IPS-20b (cell line): ENCODE measurements at regions not wholly inside any gene's neighbourhood (a gene's known extent, or its start where the extent isn't known, plus 50 kb on each side); places are given as distances from the start of the nearest gene placed in this dataset.

Experiments used
- H3K27ac ChIP-seq: one replicate; pipeline ENCODE4 v1.5.1; 2013; ENCODE audit warnings: low read length
- H3K27me3 ChIP-seq: 2 replicates; pipeline ENCODE4 v1.6.1; 2013; ENCODE audit warnings: mild to moderate bottlenecking, low read length, inconsistent platforms; ENCODE audit not compliant: insufficient read depth
- H3K36me3 ChIP-seq: 2 replicates; pipeline ENCODE4 v1.6.1; 2013; ENCODE audit warnings: low read depth, mild to moderate bottlenecking, inconsistent platforms, low read length, moderate library complexity; ENCODE audit not compliant: insufficient read depth
- H3K4me1 ChIP-seq: 2 replicates; pipeline ENCODE4 v1.6.1; 2013; ENCODE audit warnings: mild to moderate bottlenecking, control low read depth, inconsistent platforms, low read length, moderate library complexity; ENCODE audit not compliant: insufficient read depth
- H3K4me3 ChIP-seq: 2 replicates; pipeline ENCODE4 v1.5.1; 2013; ENCODE audit warnings: mild to moderate bottlenecking, low read length, inconsistent platforms
- H3K9ac ChIP-seq: 2 replicates; pipeline ENCODE4 v1.6.1; 2013; ENCODE audit warnings: low read depth, mild to moderate bottlenecking, inconsistent platforms, low read length, moderate library complexity
- H3K9me3 ChIP-seq: 2 replicates; pipeline ENCODE4 v1.6.1; 2013; ENCODE audit warnings: mild to moderate bottlenecking, low read depth, low read length, inconsistent platforms; ENCODE audit not compliant: insufficient read depth

DNA sequence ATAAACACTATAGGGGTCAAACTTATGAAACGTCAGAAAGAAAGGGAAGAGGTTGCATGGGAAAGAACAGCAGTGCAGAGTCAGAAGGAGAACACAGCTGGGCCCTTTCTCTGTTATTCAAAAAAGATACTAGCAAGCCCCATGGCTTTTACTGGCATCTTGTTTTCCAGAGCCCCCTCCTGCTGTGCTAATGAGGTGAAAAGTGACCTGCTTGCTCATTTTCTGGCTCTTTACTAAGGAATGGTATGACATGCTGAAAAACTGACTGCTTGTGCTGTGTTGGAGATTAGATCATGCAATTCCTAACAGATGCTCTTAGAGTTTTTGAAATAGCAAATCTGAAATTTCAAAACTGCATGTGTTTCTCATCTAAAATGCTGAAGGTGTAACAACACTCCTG, 541.6 kb upstream of the ALCAM start:
- Histone ChIP-seq H3K9ac (peak overlapping the region; percentile 1; the same call in 1 of the 2 replicates), H3K4me1 (peaks cover 21% of the 10 kb centered on the region; the same call in 1 of the 2 replicates), H3K27me3 (no peaks in the 10 kb centered on the region), H3K9me3 (peaks cover 29% of the 10 kb centered on the region), H3K4me3 (peak overlapping the region; percentile 11; the same call in 1 of the 2 replicates), H3K27ac (peak overlapping the region; percentile 16), H3K36me3 (no peaks in the 10 kb centered on the region)

DNA sequence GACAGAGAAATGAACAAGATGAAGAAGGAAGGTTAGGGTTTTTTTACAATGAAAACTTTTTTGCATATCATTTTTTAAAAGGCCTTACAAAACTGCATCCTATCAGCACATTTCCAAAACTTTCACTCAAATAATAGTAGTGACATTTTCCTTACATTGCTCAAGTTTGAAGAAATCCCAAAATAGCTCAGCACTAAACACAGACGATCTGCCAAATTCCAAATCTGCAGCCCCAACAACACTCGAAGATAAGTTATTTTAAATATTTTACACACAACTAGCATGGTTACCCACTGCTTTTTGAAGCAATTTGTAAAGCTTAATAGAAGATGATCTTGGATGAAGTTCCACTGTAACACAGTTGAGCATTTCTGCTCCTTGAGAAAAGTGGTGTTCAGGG, 535.6 kb upstream of the ALCAM start:
- Histone ChIP-seq H3K36me3 (no peaks in the 10 kb centered on the region), H3K27me3 (no peaks in the 10 kb centered on the region), H3K27ac (no peak overlapping the region), H3K9ac (no peak overlapping the region), H3K4me1 (peaks cover 14% of the 10 kb centered on the region; the same call in 1 of the 2 replicates), H3K4me3 (no peak overlapping the region), H3K9me3 (no peaks in the 10 kb centered on the region)

DNA sequence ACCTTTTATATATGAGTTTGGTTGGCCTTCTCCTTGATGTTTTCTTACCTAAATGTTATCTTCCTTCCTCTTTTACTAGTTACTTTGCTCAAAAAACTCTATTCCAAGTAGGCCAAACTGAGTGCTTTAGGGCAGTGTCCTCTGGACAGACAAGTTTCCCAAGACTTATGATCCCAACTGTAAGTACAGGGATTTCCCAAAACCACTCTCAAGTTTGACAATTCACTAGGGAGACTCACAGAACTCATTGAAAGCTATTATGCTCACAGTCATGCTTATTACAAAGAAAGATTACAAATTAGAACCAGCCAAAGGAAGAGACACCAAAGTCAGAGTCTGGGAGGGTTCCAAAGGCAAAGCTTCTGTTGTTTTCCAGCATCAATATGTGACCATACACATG, 534.2 kb upstream of the ALCAM start:
- Histone ChIP-seq H3K4me3 (no peak overlapping the region), H3K9me3 (no peaks in the 10 kb centered on the region), H3K9ac (no peak overlapping the region), H3K27ac (no peak overlapping the region), H3K36me3 (no peaks in the 10 kb centered on the region), H3K4me1 (peaks cover 13% of the 10 kb centered on the region; the same call in 1 of the 2 replicates), H3K27me3 (no peaks in the 10 kb centered on the region)

DNA sequence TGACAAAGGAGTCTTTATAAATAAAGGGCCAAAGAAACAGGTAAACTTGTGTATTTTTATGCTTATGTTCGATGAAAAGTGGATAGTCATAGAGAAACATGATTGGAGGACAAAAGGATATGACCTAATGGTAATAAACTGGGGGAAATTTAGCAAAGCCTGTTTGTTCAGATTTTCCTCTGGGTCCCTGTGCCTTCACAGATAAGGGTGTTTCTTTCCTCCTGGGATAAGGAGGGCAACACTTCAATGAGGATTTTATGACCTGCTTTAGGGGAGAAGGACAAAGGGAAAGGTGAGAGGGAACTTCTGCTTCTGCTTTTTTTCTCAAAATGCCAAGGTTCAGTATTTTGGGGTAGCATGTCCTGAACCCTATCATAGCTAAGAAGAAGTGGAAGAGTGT, 531.3 kb upstream of the ALCAM start:
- H3K27me3 ChIP-seq = no peaks in the 10 kb centered on the region
- H3K27ac ChIP-seq = peak overlapping the region; percentile 61
- H3K4me1 ChIP-seq = peaks cover 13% of the 10 kb centered on the region; the same call in 1 of the 2 replicates
- peak overlapping the region; percentile 35; the same call in 1 of the 2 replicates for H3K9ac ChIP-seq
- H3K36me3 ChIP-seq = no peaks in the 10 kb centered on the region
- H3K4me3 ChIP-seq = peak overlapping the region; percentile 5; the same call in 1 of the 2 replicates
- H3K9me3 ChIP-seq = no peaks in the 10 kb centered on the region

DNA sequence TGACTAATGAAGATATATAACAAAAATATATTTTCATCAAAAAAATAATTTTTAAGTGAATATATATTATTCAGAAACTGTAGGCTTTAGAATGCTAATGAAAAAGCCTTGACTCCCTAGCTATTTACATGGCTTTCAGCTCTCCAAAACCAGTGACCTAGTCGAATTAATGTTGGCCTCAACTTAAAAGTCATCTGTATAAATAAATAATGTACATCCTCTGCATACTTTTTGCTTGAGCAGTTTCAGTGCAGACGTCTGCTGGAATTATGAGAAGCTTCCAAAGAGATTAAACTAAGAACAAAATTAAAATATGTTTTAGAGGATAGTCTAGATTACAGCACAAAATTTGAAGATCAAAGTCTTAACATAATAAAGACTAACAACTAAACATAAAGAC, 520.4 kb upstream of the ALCAM start:
- no peak overlapping the region for H3K27ac ChIP-seq
- no peak overlapping the region for H3K9ac ChIP-seq
- no peaks in the 10 kb centered on the region; the same call in 1 of the 2 replicates for H3K36me3 ChIP-seq
- 0 out of 2 replicates have a peak overlapping the region, but pooled peaks have one; percentile 5 for H3K4me3 ChIP-seq
- H3K4me1 ChIP-seq = peaks cover 19% of the 10 kb centered on the region; the same call in 1 of the 2 replicates
- H3K9me3 ChIP-seq = peaks cover 23% of the 10 kb centered on the region
- no peaks in the 10 kb centered on the region for H3K27me3 ChIP-seq

DNA sequence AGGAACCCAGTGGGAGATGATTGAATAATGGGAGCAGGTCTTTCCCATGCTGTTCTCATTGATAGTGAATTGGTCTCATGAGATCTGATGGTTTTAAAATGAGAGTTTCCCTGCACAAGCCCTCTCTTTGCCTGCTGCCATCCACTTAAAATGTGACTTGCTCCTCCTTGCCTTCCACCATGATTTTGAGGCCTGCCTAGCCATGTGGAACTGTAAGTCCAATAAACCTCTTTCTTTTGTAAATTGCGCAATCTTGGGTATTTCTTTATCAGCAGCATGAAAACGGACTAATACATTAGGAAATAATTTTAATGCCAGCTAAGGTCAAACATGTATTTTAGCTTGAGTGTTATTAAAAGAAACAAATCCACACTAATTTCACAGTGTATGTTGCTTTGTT, 517.6 kb upstream of the ALCAM start:
- Histone ChIP-seq H3K4me3 (no peak overlapping the region), H3K9me3 (peaks cover 26% of the 10 kb centered on the region), H3K27me3 (no peaks in the 10 kb centered on the region), H3K36me3 (no peaks in the 10 kb centered on the region; the same call in 1 of the 2 replicates), H3K9ac (no peak overlapping the region), H3K27ac (no peak overlapping the region), H3K4me1 (peaks cover 21% of the 10 kb centered on the region; the same call in 1 of the 2 replicates)

DNA sequence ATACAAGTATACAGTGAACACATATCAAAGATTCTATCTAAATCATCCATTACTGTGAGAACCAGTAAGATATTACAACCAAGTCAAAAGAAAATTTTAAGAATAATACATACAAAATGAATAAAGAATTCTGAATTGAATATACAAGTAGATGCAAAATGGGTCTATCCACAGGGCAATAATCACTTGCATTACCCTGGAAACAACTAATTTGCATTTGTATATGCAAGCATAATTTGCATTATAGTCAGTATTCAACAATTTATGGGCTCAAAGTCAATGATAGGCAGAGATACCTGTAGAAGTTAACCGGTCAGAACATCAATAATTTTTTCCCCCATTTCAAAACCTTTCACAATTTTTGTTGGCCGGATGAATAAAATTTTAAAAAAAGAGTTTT, 512.2 kb upstream of the ALCAM start:
- no peaks in the 10 kb centered on the region for H3K36me3 ChIP-seq
- H3K27me3 ChIP-seq = no peaks in the 10 kb centered on the region
- peaks cover 24% of the 10 kb centered on the region for H3K4me1 ChIP-seq
- H3K27ac ChIP-seq = no peak overlapping the region
- peaks cover 2% of the 10 kb centered on the region; the same call in 1 of the 2 replicates for H3K9me3 ChIP-seq
- no peak overlapping the region for H3K9ac ChIP-seq
- H3K4me3 ChIP-seq = no peak overlapping the region; the same call in 1 of the 2 replicates

DNA sequence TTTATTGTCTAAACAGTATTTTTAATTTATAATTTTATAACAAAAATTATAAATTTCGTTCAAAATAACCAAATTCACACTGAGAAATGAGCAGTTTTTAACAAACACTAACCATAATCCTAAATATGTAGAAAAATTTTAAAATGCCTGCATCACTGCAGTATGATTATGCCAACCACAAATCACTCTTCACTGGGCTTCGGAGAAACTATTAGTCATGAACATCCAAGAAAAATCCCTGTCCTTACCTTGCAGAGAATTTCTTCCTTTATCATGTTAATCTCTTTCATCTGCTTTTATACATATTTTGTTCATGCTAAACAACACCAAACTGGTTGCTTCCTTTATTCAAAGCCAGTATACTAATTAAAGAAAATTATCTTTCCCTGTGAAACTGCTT, 511.0 kb upstream of the ALCAM start:
- Histone ChIP-seq H3K4me3 (no peak overlapping the region), H3K27me3 (no peaks in the 10 kb centered on the region), H3K4me1 (peaks cover 24% of the 10 kb centered on the region), H3K9ac (no peak overlapping the region), H3K36me3 (no peaks in the 10 kb centered on the region), H3K27ac (no peak overlapping the region), H3K9me3 (peaks cover 2% of the 10 kb centered on the region; the same call in 1 of the 2 replicates)

DNA sequence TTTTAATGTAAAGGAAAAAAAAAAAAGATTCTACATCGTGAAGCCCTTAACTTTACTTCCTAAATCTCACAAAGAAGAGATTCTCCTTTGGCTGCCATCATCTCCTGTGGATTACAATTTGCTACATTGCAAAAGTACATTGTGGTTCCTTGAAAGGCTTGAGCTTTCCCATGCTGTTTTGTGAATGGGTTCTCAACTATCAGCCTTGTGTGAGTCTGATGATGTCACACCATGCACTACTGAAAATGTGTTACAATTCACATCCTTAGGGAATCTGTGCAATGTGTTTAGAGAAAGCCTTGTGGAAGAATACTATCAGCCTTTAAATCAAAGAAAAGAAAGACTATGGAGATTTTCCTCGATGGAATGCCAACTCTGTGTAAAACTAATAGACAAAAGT, 510.0 kb upstream of the ALCAM start:
- H3K4me1 ChIP-seq = peaks cover 24% of the 10 kb centered on the region
- peak overlapping the region; percentile 16 for H3K27ac ChIP-seq
- H3K9me3 ChIP-seq = no peaks in the 10 kb centered on the region
- H3K9ac ChIP-seq = no peak overlapping the region
- no peaks in the 10 kb centered on the region for H3K27me3 ChIP-seq
- H3K4me3 ChIP-seq = no peak overlapping the region
- no peaks in the 10 kb centered on the region for H3K36me3 ChIP-seq

DNA sequence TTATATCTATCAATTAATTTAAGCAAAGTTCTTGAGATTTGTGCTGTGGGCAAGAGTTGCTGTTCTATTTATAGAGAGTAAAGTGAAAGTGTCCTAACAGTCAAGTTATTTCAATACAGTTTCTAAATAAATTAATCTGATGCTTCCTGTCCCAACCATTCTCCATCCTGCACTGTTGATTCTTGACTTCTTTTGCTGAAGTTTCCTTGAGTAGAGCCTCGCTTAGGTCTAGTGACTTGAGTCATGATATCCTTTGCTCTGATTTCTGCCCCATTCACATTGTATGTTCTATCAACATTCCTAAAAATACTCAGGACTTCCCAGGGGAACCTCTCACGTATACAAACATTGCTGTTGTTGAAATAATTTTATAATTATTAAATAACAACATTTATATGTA, 498.4 kb upstream of the ALCAM start:
- Histone ChIP-seq H3K9ac (no peak overlapping the region), H3K36me3 (no peaks in the 10 kb centered on the region), H3K4me1 (no peaks in the 10 kb centered on the region), H3K4me3 (no peak overlapping the region), H3K27me3 (no peaks in the 10 kb centered on the region), H3K27ac (no peak overlapping the region), H3K9me3 (no peaks in the 10 kb centered on the region)

DNA sequence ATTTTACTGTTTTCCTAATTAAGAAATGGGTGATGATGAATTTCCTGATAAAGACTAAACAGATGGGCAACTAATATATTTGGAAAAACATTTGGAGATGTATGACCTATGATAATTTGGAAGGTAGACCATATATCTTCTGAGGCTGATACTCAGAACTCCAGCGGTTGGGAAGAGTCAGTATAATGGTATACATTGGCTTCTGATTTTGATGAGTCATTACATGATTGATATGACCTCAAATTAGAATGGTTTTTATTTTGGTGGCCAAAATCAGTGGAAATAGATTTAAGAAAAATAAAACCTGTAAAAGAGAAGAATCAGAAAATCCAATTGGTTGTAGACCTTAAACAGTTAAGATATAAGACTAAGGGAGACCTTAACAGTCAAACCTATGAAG, 496.4 kb upstream of the ALCAM start:
- H3K27me3 ChIP-seq = no peaks in the 10 kb centered on the region
- H3K27ac ChIP-seq = no peak overlapping the region
- H3K9me3 ChIP-seq = no peaks in the 10 kb centered on the region
- H3K9ac ChIP-seq = no peak overlapping the region
- no peak overlapping the region for H3K4me3 ChIP-seq
- no peaks in the 10 kb centered on the region for H3K4me1 ChIP-seq
- H3K36me3 ChIP-seq = no peaks in the 10 kb centered on the region

DNA sequence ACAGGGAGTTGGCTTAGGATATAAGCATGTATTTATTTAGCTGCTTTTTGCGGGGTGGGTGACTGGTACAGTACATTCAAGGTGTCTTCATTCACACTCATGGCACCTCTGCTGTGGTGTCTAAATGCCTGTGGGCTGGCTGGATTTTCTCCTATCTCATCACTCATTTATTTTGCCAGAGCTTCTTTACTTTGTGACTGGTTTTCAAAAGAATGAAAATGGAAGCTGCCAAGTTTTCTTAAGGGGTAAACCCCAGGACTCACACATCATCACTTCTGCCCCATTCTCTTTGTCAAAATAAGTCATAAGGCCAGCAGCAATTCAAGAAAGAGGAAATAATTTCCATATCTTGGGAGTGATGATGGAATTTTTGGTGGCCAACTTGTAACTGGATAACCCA, 493.4 kb upstream of the ALCAM start:
- Histone ChIP-seq H3K9ac (no peak overlapping the region), H3K4me1 (0 out of 2 replicates have a peak, but pooled peaks cover 6% of the 10 kb centered on the region), H3K27me3 (no peaks in the 10 kb centered on the region), H3K9me3 (no peaks in the 10 kb centered on the region), H3K36me3 (no peaks in the 10 kb centered on the region), H3K4me3 (no peak overlapping the region), H3K27ac (no peak overlapping the region)
